ENCODE measurements at regions not wholly inside any gene's neighbourhood (a gene's known extent, or its start where the extent isn't known, plus 50 kb on each side); places are given as distances from the start of the nearest gene placed in this dataset.
"Not testable (repeated sequence)": the region's sequence is repeated elsewhere in the genome, so short reads cannot be mapped to it uniquely, and the experiment has no call there.

- DNase-seq (ENCODE audit: low read depth in 2 of 3, low spot score in 2 of 3), result no peak
Observed at GRCh38 chr1:194485432-194485831, 1299.0 kb upstream of the B3GALT2 start.

GRCh38 chr1:194478731-194479130, 1292.3 kb upstream of the B3GALT2 start:
- DNase-seq (ENCODE audit: low read depth in 2 of 3, low spot score in 2 of 3), result no peak

- no peak for DNase-seq (ENCODE audit: low read depth in 2 of 3, low spot score in 2 of 3)
Observed at GRCh38 chr1:194477908-194478307, 1291.5 kb upstream of the B3GALT2 start.

DNA sequence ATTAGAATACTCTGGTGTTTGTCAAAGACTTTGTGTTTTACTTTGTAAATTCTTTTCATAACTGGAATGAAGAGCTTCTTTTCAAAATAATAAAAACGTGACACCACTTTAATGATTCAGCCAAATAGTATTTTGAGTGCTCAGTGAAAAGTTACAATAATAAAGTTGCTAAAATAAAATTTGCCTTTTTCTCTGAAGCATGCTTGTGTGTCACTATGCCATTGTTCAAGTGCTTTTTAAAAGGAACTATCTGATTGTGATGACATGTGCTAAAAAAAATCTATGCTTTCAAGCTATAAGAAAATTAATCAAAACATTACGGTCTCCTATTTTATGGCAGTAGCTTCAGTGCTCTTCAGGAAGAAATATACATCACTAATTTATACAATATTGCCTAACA, 1290.5 kb upstream of the B3GALT2 start:
- DNase-seq (ENCODE audit: low read depth in 2 of 3, low spot score in 2 of 3), result no peak

DNA sequence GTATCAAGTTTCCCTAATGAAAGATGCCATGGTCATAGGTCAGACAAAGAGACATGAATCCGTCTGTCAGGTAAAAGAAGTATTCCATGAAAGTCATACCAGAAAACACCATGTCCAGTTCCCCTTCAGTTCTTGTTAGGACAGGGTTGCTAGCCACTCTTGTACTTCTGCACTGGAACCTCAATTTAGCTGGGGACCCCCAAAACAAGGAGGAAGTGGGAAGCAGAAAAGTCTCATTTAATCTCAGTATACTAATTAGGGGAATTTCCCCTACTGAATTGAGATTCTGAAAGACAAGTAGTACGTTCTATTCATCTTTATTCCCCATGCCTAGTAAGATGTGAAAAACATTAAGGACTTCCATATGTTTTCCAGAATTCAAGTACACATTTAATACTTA, 1289.9 kb upstream of the B3GALT2 start:
- no peak for DNase-seq (ENCODE audit: low read depth in 2 of 3, low spot score in 2 of 3)

DNA sequence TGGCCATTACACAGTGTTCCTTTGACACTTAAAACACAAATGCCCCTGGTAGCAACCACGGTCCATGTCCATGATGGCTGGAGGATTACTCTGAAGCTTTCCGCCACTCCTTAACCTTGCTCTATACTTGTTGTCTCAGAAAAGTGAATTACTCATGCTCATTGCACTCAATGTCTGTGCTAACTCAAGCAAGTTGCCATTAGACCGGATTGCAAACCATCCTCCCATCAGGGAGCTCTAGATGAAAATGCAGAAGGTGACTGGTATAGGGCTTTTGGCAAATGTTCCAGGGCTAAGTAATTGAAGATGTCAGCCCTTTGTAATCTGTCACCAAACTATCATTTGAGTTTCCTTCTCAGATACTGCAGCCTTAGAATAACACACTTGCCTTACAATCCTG, 1288.3 kb upstream of the B3GALT2 start:
- no peak for DNase-seq (ENCODE audit: low read depth in 2 of 3, low spot score in 2 of 3)

DNA sequence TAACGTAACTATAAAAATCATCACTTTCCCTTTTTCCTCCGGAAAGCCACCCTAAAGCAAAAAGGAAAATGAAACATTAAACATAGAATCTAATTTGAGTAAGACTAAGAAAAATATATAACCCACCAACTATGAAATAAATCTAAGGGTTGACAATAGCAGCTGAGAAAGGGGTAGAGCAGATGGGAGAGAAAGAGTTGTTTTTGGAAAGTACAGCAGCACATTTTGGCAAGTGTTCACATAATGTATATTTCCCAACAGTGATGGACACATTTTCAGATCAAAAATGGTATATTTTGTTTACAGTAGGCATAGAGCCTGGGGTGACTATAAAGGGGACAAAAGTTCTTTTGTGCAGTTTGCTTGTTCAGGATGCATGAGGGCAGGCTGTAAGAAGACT, 1287.4 kb upstream of the B3GALT2 start:
- DNase-seq (ENCODE audit: low read depth in 2 of 3, low spot score in 2 of 3), result no peak

GRCh38 chr1:194469282-194469681, 1282.9 kb upstream of the B3GALT2 start:
- no peak for DNase-seq (ENCODE audit: low read depth in 2 of 3, low spot score in 2 of 3)

DNA sequence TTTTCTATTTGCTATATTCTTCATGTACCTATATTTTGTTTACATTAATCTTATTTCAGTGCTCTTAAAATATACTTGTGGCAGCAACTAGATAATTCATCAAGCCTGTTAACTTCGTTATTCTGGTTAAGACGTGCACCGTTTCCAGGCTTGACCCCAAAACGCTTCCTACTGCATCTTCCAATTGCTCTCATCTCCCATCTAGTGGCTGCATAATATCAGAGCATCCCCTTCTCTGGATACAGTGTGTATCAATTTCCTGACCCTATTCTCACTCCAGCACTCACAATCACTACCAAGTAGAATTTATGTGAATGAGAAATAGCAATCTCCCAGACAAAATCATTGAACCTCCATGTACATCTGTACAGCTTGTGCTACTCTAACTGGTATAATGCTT, 1280.3 kb upstream of the B3GALT2 start:
- no peak for DNase-seq (ENCODE audit: low read depth in 2 of 3, low spot score in 2 of 3)

DNA sequence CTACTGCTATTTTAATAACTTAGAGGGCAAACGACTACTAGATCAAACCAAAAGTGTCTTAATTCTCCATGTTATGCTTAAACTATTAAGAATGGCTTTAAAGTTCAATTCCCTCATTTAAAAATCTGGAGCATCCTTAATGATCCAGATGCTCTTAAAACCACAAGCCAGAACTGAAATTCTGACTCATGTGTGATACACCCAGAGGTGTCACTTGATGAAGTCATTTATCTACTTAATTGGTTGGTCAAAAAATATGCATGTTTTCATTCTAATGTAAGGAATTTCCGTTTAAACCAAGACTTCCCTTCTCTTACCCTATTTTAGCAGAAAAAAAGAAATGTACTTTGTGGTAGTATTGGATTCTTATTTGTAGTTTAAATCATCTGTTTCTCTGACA, 1261.2 kb upstream of the B3GALT2 start:
- DNase-seq (ENCODE audit: low read depth in 2 of 3, low spot score in 2 of 3), result no peak

GRCh38 chr1:194445244-194445643, 1258.8 kb upstream of the B3GALT2 start:
- no peak for DNase-seq (ENCODE audit: low read depth in 2 of 3, low spot score in 2 of 3)

DNA sequence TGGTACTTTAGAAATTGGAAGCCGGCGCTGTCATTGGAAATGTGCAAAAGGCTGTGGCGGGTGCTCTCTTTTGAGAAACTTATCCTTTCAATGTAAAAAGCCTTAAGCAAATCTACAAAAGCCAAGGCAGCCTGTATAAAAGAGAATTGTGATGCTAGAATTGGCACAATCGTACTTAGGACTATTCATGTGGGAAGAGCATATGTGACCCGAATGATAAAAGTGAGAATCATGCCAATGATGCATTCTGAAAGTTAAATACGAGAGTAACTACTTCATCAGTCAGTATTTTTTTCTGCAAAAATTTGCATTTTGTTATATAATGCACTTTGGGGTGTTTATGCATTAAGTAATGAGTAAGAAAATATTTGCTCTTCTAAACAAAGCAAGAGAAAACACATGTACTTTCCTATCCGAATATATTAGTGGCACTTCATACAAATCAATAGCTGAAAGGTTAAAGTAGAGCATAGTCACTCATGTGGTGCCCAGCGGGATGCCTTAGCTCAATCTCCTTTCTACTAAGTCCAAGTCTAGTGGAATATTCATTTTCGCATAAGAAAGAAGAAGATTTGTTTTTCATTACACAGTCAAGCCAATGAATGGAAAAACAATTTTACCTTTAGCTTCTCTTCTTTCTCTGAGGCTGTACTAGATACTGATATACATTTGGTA, 1256.6 kb upstream of the B3GALT2 start:
- no peak for DNase-seq (ENCODE audit: low read depth in 2 of 3, low spot score in 2 of 3)

DNA sequence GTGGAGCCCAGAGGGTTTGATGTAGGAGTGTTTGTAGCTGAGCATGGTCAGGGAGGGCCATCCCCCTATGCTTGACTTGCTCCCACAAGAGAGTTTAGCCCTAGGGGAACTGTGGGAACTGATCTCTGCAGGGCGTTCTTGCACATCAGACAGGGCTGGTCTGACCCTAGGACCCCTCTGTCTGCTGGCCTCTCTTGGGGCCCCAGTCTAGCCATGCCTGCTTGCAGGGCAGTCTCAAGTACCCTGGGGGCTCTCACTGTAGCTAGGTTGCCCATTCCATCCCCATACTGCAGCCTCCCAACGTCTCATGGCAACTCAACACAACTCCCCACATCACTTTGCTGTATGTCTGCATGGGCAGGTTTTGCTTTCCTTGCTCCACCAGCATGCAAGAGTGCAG, 1250.7 kb upstream of the B3GALT2 start:
- no peak for DNase-seq (ENCODE audit: low read depth in 2 of 3, low spot score in 2 of 3)

DNA sequence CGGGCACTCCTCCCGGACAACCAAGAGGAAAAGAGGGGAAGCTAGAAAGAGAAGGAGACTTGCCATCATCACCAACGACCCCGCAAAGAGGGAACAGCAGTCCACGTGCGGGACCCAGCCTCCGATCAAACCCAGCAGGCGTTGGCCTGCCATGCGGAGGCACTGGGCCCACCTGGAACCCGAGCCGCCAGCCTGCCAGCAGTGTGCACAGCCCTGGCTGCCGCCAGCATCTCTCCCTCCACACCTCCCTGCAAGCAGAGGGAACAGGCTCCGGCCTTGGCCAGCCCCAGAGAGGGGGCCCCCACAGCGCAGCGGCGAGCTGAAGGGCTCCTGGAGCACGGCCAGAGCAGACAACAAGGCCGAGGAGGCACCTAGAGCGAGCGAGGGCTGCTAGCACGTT, 1244.7 kb upstream of the B3GALT2 start:
- DNase-seq (ENCODE audit: low read depth in 2 of 3, low spot score in 2 of 3), result no peak

DNA sequence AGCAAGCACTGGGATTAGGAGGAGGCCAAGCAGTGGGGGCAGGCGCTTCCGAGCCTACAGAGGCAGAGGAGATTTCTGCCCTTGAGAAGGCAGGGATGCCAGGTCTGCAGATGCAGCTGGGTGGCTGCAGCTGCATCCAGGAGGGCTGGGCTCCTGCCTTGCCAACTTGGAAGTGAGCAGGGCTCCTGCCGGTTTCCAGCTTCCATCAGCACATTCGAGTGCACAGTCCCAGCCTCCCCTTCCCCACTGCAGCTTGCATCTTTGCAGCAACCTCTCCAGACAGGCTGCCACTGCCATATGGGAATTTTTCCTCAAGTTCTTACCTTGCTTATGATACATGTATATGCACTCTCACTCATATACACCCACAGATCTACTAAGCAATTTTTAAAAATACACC, 1234.3 kb upstream of the B3GALT2 start:
- DNase-seq (ENCODE audit: low read depth in 2 of 3, low spot score in 2 of 3), result no peak

DNA sequence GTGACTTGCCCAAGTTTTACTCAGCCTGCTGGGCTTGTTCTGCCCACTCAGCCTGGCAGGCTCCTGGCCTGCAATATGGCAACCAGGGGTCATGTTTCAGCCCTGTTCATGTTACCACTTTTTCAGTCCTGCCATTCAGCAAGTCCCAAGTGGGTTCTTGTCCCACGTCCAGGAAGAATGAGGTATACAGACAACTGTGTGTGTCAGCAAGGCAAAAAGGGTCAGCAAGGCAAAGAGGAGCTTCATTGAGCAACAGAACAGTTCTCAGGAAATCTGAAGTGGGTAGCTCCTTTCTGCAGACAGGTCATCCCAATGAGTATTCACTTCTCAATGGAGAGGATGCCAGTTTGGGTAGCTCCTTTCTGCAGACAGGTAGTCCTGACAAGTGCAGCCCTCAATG, 1233.3 kb upstream of the B3GALT2 start:
- DNase-seq (ENCODE audit: low read depth in 2 of 3, low spot score in 2 of 3), result no peak

DNA sequence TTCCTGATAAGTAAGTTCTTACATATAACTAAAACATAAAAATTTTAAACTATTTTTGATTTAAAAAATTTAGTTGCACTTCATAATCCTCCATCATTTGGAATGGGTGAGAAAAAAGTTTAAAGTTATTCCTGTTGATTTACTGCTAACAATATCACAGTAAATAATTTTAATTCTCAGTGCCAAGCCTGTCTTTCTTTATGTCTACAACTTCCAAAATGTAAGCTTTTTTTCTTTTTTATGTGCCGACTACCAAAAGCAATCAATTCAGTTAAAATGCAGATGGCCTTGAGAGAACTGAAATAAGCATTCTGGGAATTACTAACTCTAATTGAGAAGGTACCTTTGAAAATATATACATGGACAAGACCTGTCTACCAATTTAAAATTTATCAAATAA, 1224.3 kb upstream of the B3GALT2 start:
- DNase-seq (ENCODE audit: low read depth in 2 of 3, low spot score in 2 of 3), result no peak

GRCh38 chr1:194407238-194407637, 1220.8 kb upstream of the B3GALT2 start:
- DNase-seq (ENCODE audit: low read depth in 2 of 3, low spot score in 2 of 3), result not testable (repeated sequence)

DNA sequence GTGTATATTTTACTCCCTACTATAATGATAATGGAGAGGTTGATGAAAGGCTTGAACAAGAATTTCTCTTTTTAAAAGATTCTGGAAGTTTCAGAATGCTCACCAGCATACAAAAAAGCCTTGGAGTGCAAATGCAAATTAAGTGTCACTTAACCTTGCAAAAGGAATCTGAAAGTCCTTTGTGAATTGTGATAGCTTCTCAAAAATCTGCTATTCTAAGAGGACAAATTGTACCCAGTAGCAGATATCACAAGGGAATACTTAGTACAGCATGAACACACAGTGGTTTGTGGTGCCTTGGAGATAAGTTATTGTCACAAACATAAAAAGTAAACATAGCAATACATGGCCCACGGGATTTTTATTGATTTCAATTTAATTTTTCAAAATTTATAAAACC, 1208.3 kb upstream of the B3GALT2 start:
- no peak for DNase-seq (ENCODE audit: low read depth in 2 of 3, low spot score in 2 of 3)

DNA sequence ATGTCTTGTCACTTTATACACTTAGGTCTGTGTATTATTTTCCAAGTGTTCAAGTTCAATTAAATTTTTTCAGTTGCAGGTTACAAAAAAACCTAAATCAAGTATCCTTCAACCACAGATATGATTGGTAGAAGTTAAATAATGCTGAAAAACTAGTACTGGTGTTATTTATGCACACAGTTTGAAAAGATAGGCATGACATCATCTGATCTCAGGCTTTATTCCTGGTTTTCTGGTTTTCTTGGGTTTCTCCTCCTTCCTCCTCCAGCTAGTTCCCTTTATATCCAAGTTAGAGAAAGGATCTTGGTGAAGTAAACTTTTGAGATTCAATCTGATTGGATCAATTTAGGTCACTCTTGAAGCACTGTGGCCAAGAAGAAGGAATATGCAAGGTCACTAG, 1201.1 kb upstream of the B3GALT2 start:
- no peak for DNase-seq (ENCODE audit: low read depth in 2 of 3, low spot score in 2 of 3)

DNA sequence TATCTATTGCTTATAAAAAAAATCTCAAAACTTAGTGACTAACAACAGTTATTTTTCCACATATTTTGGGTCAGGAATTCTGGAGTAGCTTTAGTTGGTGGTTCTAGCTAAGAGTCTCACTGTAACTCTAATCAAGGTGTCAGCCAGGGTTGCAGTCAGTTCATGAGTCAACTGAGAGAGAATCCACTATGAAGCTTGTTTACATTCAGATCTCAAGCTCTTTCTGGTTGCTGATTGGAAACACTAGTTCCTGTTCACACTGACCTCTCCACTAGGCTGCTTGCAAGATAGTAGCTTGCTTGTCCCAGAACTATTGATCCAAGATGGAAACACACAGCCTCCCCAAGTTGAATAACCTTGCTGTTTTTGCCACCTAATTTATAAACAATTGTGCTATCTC, 1192.1 kb upstream of the B3GALT2 start:
- no peak for DNase-seq (ENCODE audit: low read depth in 2 of 3, low spot score in 2 of 3)

DNA sequence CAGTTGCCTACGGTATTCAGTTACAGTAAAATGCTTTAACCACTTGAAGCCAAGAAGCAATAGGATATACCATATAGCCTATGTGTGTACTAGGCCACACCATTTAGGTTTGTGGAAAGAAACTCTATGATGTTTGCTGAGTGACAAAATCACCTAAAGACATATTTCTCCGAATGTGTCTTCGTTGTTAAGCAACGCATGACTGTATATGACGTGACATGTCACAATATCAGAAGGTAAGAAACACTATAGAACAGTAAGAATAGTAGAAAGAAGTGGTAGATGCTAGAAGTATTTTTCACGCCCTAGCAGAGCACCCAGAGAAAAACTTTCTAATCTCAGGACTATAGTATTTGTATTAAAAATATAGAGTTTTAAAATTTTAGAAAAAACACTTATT, 1188.2 kb upstream of the B3GALT2 start:
- DNase-seq (ENCODE audit: low read depth in 2 of 3, low spot score in 2 of 3), result no peak

GRCh38 chr1:194372266-194372665, 1185.9 kb upstream of the B3GALT2 start:
- DNase-seq (ENCODE audit: low read depth in 2 of 3, low spot score in 2 of 3), result no peak

DNA sequence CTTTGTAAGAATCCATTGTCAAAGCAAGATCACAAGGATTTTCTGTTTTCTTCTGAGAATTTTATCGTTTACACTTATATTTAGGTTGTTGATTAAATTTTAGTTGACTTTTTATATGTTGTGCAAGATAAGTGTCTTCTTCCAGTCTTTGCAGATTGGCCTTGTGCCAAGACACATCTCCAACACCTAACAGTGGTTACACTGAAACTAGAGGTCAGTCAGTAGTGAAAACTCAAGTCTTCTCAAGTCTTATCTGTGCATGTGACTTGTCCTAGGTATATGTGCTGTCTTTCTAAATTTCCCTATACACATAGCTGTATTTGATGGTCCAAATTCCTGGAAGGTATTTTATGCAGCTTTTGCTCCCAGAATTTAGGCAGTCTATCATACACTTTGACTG, 1183.2 kb upstream of the B3GALT2 start:
- no peak for DNase-seq (ENCODE audit: low read depth in 2 of 3, low spot score in 2 of 3)

All from activated CD8-positive, alpha-beta memory T cell treated with anti-CD3 and anti-CD28 coated beads for 48 hours (primary cell).